Astrocyte (in vitro differentiated cells and primary cell): ENCODE measurements at regions not wholly inside any gene's neighbourhood (a gene's known extent, or its start where the extent isn't known, plus 50 kb on each side); places are given as distances from the start of the nearest gene placed in this dataset.

Experiments
- CTCF ChIP-seq: IDR thresholded peaks from 2 replicates; pipeline ENCODE4 v1.5.1; 2011; ENCODE audit warnings: low read depth, mild to moderate bottlenecking, inconsistent platforms, low read length, moderate library complexity; ENCODE audit not compliant: insufficient read depth
- EZH2 ChIP-seq: IDR thresholded peaks from 2 replicates; pipeline ENCODE4 v1.6.1; 2012; ENCODE audit warnings: mild to moderate bottlenecking, low read length, inconsistent platforms; ENCODE audit not compliant: insufficient read depth

- TF ChIP-seq CTCF = no peak
- TF ChIP-seq EZH2 = no peak
These were observed 443.1 kb downstream of the MFSD1 start for GRCh38 chr3:159244933-159245332.
